ENCODE measurements at regions not wholly inside any gene's neighbourhood (a gene's known extent, or its start where the extent isn't known, plus 50 kb on each side); places are given as distances from the start of the nearest gene placed in this dataset.

DNA sequence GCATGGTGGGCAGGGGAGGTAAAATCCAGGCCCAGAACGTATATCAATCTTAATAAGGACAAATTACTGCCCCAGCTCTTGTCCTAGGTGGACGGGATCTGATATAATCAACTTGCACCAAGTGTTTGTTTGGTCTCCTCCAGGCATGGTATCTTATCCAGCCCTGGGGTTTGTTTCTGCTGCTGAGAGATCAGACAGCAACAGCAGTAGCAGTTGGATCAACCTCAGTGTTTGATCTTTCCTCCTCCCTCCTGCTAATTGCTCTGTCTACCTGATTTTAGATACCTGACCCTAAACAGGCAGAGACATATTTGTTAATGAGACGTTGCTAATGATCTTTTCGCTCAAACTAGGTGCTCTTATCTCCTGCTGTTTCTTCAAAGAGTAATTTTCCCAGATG lies 100.4 kb upstream of the BACH2 start:
- Histone ChIP-seq H3K36me3 (ENCODE audit: control insufficient read depth, insufficient read depth, low read length) (no peaks in the 10 kb centered on the region), H3K27me3 (ENCODE audit: control insufficient read depth, insufficient read depth, low read length) (no peaks in the 10 kb centered on the region), H3K4me3 (ENCODE audit: low read depth, low read length) (no peak overlapping the region)
- no peak for DNase-seq (ENCODE audit: low read depth)
- TF ChIP-seq, protein P1, sequence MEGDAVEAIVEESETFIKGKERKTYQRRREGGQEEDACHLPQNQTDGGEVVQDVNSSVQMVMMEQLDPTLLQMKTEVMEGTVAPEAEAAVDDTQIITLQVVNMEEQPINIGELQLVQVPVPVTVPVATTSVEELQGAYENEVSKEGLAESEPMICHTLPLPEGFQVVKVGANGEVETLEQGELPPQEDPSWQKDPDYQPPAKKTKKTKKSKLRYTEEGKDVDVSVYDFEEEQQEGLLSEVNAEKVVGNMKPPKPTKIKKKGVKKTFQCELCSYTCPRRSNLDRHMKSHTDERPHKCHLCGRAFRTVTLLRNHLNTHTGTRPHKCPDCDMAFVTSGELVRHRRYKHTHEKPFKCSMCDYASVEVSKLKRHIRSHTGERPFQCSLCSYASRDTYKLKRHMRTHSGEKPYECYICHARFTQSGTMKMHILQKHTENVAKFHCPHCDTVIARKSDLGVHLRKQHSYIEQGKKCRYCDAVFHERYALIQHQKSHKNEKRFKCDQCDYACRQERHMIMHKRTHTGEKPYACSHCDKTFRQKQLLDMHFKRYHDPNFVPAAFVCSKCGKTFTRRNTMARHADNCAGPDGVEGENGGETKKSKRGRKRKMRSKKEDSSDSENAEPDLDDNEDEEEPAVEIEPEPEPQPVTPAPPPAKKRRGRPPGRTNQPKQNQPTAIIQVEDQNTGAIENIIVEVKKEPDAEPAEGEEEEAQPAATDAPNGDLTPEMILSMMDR (IDR thresholded peaks at IDR 0.05; ENCODE audit: insufficient read depth, low read length, poor library complexity, severe bottlenecking) = no peak

DNA sequence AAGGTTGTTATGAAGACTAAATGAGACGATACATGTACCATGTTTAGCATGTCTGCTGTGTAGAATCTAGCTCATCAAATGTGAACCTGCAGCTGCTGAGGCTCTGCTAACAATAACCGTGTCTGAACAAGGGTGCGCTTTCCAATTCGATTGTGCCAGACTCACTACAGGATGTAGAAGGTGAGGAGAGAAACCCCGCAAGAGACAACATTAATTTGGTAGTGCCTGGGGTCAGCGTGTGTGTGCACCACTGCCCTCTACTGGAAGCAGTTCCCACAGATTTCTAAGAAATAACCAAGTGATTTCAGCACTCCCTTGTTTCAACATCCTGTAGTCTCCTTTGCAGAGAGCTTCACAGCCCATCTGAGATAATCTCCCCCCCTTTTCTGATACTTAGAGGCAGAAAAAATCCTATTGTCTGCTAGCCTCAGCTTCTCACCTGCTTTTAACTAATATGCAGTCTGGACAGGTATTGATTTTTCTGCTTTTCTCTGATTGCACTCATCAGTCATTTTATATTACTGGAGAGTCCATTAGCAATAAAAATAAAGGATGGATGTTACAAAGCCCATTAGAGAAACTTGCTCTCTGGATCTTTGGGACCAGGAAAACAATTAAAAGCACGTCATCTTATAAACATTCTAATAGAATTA lies 96.7 kb upstream of the BACH2 start:
- no peaks in the 10 kb centered on the region for H3K27me3 ChIP-seq (ENCODE audit: control insufficient read depth, insufficient read depth, low read length)
- no peak overlapping the region for H3K4me3 ChIP-seq (ENCODE audit: low read depth, low read length)
- TF ChIP-seq, protein P1 (IDR thresholded peaks at IDR 0.05; ENCODE audit: insufficient read depth, low read length, poor library complexity, severe bottlenecking) = peak; percentile 83
- no peaks in the 10 kb centered on the region for H3K36me3 ChIP-seq (ENCODE audit: control insufficient read depth, insufficient read depth, low read length)
- DNase-seq (ENCODE audit: low read depth) = no peak

DNA sequence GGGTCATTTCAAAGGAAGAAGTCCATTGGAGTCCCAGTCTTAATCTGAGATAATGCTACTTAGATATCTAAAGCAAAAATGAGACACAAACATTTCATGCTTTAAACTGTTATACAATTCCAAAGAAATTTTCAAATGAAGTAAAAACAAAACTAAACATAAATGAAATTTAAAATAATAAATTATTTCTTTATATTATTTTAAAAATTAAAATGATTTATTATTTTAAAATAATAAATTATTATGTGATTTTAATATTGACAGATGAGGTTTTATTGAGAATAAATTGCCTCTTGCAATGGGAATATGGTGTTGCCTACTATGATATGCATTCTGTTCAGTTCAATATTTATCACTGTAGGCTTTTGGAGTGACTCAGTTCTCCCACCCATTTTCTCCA lies 93.7 kb upstream of the BACH2 start:
- Histone ChIP-seq H3K36me3 (ENCODE audit: control insufficient read depth, insufficient read depth, low read length) (no peaks in the 10 kb centered on the region), H3K4me3 (ENCODE audit: low read depth, low read length) (no peak overlapping the region), H3K27me3 (ENCODE audit: control insufficient read depth, insufficient read depth, low read length) (no peaks in the 10 kb centered on the region)
- DNase-seq (ENCODE audit: low read depth) = no peak
- TF ChIP-seq, protein P1 (IDR thresholded peaks at IDR 0.05; ENCODE audit: insufficient read depth, low read length, poor library complexity, severe bottlenecking) = no peak

DNA sequence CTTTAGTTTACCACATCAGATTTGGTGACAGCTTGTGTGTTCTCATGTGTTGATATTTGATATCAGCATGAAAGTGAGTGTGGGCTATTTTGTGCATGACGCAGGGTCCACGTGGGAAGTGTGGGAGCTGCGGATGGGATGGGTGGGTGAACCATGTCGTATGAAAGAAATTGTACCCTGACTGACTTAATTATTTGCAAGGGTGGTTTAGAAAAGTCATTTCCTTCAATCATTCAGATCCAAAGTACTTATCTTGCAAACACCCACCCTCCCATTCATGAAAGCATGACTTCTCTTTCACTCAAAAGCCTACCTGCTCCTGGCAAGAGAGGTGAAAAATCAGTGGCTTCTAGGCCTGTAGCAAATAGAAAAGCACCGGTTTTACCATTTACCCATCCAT lies 91.8 kb upstream of the BACH2 start:
- TF ChIP-seq, protein P1 (IDR thresholded peaks at IDR 0.05; ENCODE audit: insufficient read depth, low read length, poor library complexity, severe bottlenecking) = no peak
- no peak for DNase-seq (ENCODE audit: low read depth)
- Histone ChIP-seq H3K27me3 (ENCODE audit: control insufficient read depth, insufficient read depth, low read length) (no peaks in the 10 kb centered on the region), H3K36me3 (ENCODE audit: control insufficient read depth, insufficient read depth, low read length) (no peaks in the 10 kb centered on the region), H3K4me3 (ENCODE audit: low read depth, low read length) (no peak overlapping the region)

DNA sequence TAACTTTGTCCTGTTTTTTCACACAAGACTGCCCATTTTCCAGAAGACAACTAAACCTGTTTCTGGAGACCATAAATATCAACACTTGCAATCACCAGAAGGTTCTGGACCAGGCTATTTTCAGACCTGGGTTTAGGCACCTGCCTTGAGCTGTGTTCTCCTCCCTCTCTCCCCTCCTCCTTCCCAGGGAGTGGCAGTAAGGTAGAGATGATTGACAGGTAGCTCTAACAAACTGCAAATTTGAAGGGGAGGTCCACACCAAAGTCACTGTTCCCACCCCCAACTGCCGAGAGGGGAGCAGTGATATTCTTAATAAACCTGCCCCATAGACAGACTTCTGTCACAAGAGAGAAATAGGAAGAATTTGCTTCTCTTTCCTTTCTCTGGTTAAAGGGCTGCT lies 91.2 kb upstream of the BACH2 start:
- Histone ChIP-seq H3K27me3 (ENCODE audit: control insufficient read depth, insufficient read depth, low read length) (no peaks in the 10 kb centered on the region), H3K4me3 (ENCODE audit: low read depth, low read length) (no peak overlapping the region), H3K36me3 (ENCODE audit: control insufficient read depth, insufficient read depth, low read length) (no peaks in the 10 kb centered on the region)
- no peak for DNase-seq (ENCODE audit: low read depth)
- TF ChIP-seq, protein P1 (IDR thresholded peaks at IDR 0.05; ENCODE audit: insufficient read depth, low read length, poor library complexity, severe bottlenecking) = no peak

GRCh38 chr6:90387383-90387775 lies 90.7 kb upstream of the BACH2 start:
- H3K36me3 ChIP-seq (ENCODE audit: control insufficient read depth, insufficient read depth, low read length) = no peaks in the 10 kb centered on the region
- no peak for DNase-seq (ENCODE audit: low read depth)

More at GRCh38 chr6:90387383-90387775, 90.7 kb upstream of the BACH2 start:
- Histone ChIP-seq H3K27me3 (ENCODE audit: control insufficient read depth, insufficient read depth, low read length) (no peaks in the 10 kb centered on the region), H3K4me3 (ENCODE audit: low read depth, low read length) (no peak overlapping the region)
- TF ChIP-seq, protein P1 (IDR thresholded peaks at IDR 0.05; ENCODE audit: insufficient read depth, low read length, poor library complexity, severe bottlenecking) = no peak

All from kidney epithelial cell (primary cell).